ENCODE measurements at regions not wholly inside any gene's neighbourhood (a gene's known extent, or its start where the extent isn't known, plus 50 kb on each side); places are given as distances from the start of the nearest gene placed in this dataset.

DNA sequence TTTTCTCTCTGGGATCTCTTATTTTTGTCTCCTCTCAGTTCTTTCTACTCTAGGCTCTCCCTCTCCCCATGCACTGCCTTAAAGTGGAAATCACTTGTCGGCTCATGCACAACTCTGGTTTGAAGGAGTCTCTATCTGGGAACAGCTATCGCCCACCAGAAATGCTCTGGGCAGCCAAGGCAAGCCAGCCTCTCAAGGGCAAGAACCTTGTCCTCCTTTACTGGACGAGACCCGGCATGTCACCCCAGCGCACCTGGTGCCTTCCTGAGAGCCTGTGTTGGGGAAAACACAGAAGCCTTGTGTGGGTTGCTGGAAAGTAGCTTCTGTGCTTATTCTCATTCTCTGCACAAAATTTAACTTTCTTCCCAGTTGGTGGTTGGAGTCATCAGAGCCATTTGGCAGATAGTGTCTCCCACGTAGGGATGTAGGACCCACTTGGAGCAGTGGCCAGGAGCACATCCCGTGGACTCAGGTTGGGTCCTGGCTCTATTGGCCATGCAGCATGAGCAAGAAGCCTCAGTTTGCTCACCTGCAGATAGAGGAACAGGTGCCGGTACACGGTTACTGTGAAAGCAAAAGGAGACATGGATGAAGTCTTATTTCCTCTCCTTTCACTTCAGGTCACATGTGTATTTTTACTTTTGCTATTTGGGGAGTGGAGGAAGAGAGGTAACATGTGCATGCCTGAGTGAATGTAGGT is 165.3 kb downstream of the IRX2 start:
- intact Hi-C loops (cut with DNase I; ENCODE audit: low total_unique reads), result no loop called here
- H3K4me3 ChIP-seq, result no peak overlapping the region
- DNase-seq, result no peak
- no peak for TF ChIP-seq CTCF (IDR thresholded peaks at IDR 0.05)
- no peaks in the 10 kb centered on the region for H3K4me1 ChIP-seq
- peaks cover 0 to 2% of the 10 kb centered on the region in 2 donors for H3K27me3 ChIP-seq
- no peaks in the 10 kb centered on the region for H3K9me3 ChIP-seq
- no peaks in the 10 kb centered on the region for H3K36me3 ChIP-seq
- no peak overlapping the region for H3K27ac ChIP-seq

GRCh38 chr5:2584579-2585269 is 166.8 kb downstream of the IRX2 start:
- DNase-seq, result no peak
- intact Hi-C loops (cut with DNase I; ENCODE audit: low total_unique reads), result no loop called here
- no peak for TF ChIP-seq CTCF (IDR thresholded peaks at IDR 0.05)
- Histone ChIP-seq H3K4me1 (no peaks in the 10 kb centered on the region), H3K27ac (no peak overlapping the region), H3K9me3 (no peaks in the 10 kb centered on the region), H3K27me3 (no peaks in the 10 kb centered on the region), H3K36me3 (no peaks in the 10 kb centered on the region), H3K4me3 (no peak overlapping the region)

- Histone ChIP-seq H3K36me3 (no peaks in the 10 kb centered on the region), H3K27ac (no peak overlapping the region), H3K9me3 (no peaks in the 10 kb centered on the region), H3K4me1 (no peaks in the 10 kb centered on the region), H3K27me3 (no peaks in the 10 kb centered on the region), H3K4me3 (no peak overlapping the region)
- no peak for DNase-seq
- intact Hi-C loops (cut with DNase I; ENCODE audit: low total_unique reads), result no loop called here
- TF ChIP-seq CTCF (IDR thresholded peaks at IDR 0.05), result no peak
Observed at GRCh38 chr5:2582507-2582906, 169.0 kb downstream of the IRX2 start.

GRCh38 chr5:2582106-2582505 is 169.4 kb downstream of the IRX2 start:
- intact Hi-C loops (cut with DNase I; ENCODE audit: low total_unique reads), result no loop called here
- Histone ChIP-seq H3K9me3 (no peaks in the 10 kb centered on the region), H3K27me3 (no peaks in the 10 kb centered on the region), H3K4me3 (no peak overlapping the region), H3K27ac (no peak overlapping the region), H3K4me1 (no peaks in the 10 kb centered on the region), H3K36me3 (no peaks in the 10 kb centered on the region)
- no peak for DNase-seq
- no peak for TF ChIP-seq CTCF (IDR thresholded peaks at IDR 0.05)

GRCh38 chr5:2581418-2581817 is 170.1 kb downstream of the IRX2 start:
- Histone ChIP-seq H3K9me3 (no peaks in the 10 kb centered on the region), H3K27ac (no peak overlapping the region), H3K36me3 (no peaks in the 10 kb centered on the region), H3K4me1 (no peaks in the 10 kb centered on the region), H3K4me3 (no peak overlapping the region), H3K27me3 (no peaks in the 10 kb centered on the region)
- intact Hi-C loops (cut with DNase I; ENCODE audit: low total_unique reads), result no loop called here
- no peak for DNase-seq
- no peak for TF ChIP-seq CTCF (IDR thresholded peaks at IDR 0.05)

Data from tibial artery (tissue), 4 donors.